GM11168 (cell line): ENCODE measurements at regions not wholly inside any gene's neighbourhood (a gene's known extent, or its start where the extent isn't known, plus 50 kb on each side); places are given as distances from the start of the nearest gene placed in this dataset.

Experiments used
- in situ Hi-C: fragments of 300-500 bp; cut with MboI; formaldehyde crosslinking; loops from one replicate; pipeline ENCODE4 v1.12.0; 2022; ENCODE audit warnings: low sequenced_read_pairs; ENCODE audit not compliant: unreplicated experiment

DNA sequence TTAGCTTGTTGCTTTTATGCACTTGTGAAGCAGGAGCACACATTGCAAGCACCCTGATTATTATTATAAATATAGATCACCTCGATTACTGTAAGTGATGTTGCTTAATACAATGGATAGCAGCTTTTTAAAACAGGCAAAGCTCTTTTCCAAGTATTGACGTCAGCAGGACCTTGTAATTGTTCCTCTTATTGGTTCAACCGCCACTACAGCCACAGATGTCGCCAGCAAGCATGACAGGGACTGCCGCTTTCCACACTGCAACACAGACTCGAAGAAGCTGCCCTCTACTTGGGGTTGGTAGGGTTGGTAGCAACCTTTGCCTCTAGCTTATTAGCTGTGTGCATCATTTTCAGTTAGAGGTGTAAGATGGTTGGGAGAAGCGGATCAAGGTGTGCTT, 167.6 kb downstream of the ZNF365 start:
- in situ Hi-C loops = no loop called here

DNA sequence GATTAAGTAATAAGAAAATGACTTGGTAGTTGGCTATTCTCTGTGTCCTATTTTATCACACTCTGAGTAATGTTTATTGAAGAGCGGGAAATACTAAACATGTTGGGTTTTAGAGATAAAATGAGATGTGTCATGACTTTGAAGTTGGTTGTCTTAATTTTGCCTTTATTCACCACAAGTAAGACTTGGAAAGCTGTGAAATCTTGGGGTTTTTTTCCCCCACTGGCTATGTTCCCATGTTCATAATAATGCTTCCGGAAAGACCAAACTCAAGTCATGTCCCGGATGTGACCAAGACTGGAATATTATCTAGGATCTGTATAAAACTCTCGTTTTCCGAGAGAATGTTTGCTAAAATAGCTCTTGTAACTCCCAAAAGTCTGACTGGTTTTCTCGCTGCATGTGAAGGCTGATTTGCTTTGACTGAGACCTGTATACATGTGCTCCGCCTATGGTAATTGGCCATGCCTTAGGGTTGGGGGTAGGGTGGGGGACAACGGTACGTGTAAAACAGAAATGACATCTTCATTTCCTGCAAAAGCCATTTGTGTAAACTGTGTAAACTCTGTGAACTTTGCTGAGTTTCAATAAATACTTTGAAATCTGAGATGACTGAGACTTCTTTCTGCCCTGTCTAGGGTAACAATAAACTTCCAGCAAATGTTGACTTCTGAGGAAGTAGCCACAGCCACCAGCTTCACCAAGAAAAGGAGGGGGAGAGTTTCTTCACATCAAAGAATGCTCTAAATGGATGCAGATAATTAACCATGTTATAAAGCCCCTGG, 169.6 kb downstream of the ZNF365 start:
- in situ Hi-C loops = no loop called here

DNA sequence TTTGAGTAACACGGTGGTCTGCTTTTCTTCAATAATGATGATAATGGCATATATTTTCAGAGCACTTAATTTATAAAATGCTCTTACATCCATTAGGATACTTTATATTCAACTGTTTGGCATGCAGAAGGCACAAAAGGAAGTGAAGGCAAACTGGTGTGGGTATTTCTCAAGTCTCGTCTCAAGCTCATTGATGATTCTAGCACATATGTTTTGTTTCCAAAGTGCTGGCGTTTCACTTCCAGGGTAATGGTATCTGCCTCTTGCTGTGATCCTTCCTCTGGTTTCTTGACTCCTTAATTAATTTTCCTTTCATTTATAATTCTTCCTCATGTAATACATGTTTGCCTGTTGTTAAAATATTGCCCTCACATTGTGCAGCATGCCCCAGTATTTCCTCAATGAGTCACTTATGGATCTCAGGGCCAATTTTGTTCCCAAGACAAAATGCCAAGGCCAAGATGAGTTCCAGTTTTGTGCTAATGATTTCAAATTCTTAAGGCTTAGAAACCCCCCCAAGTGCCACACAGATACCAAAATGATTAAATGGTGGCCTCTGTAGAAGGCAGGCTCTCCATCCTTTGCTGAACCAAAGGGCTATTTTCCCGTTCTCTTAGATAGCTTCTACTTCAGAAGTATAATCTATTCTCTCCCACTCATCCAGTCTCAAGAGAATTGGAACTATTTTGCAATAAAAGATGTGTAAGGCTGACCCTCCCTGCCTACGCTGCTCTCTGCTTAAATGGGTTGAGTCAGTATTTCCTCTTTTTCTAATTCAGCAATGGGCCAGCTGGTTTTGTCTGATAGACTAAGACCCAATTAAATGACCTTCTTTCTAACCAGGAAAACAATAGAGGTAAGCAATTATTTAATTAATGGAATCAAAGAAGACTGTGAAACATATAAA, 171.2 kb downstream of the ZNF365 start:
- in situ Hi-C loops = no loop called here

DNA sequence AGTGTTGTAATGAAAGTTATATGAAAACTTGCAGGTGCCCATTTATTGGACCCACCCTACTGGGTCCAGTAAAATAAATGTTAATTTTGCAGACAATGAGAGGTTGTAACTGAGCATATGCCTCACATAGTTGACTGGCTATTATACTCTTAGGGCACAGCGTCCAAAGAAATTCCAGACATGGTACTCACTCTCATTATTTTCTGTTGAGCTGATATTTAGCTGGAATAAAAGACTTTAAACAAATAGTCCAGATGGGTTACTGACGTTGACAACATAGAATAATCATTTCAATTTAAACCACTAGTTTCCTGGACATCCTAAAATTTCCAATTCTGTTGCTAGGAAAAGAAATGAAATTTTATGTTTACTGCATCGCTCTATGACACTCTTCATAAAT, 174.5 kb downstream of the ZNF365 start:
- in situ Hi-C loops = no loop called here

DNA sequence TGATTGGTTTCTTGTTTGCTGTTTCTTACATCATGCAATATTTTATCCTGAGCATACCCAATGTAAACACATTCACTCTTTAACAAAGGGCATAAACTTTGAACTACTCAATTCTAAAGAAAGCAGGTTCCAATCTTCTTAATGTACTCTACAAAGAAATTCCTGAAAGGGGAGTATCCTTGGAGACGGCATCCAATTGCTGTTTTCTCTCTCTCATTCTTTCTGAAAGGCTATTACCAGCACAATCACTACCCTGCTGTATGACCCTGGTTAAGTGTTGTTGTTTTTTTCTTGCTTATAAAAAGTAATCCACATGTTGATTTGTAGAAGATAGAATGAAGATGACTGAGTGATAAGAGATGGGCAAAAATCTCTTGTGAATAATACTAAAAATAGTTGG, 176.0 kb downstream of the ZNF365 start:
- in situ Hi-C loops = no loop called here

DNA sequence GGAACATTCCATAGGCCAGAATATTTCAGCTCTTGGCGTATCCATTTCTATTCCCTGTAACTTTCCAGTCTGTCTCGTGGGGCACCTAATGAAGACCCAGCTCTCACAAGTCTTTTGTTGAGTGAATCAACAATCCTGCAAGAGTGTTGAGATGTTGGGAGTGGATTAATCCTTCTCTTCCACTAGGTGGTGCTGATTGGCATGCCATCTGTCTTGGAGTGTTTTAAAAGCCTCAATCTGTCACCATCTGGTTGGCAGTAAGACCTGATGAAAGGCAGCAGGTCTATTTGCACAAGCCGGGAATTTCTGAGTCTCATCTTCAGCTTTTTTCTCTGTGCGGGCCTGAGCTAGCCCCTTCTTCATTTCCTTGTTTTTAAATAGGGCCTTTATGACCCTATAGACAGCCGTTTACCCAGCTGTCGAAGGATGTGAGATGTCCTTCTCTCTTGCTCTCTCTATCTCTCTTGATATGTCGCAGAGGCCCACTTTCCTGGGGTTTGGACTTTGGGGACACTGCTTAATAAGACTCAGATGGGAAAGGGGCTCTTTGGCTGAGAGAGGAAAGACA, 180.5 kb downstream of the ZNF365 start:
- in situ Hi-C loops = no loop called here

DNA sequence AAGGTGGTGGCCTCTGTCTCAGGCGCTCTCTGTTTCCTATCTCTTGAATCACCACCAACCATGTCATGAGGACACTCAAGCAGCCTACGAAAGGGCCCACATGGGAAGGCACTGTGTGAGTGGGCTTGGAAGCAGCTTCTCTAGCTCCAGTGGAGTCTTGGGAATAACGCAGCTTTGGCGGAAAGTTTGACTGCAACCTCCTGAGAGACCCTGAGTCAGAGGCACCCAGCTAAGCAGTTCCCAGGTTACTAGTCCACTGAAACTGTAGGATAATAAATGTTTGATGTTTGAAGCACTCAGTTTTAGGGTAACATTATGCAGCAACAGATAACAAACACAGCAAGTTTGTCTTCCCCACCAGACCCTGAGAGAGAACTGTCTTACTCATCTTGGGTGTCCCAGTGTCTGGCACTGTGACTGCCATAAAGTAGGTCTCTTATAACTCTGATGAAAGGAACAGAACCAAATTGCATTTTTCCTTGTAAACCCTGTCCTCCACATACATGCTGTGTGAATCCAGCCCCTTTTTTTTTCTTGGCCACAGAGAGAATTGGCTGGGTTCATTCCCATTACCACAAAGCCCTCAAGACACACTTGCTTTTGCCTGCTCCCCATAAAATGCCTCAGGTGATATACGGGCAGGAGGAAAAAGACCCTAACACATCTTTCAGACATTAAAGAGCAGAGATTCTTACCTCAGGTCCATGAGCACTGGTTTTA, 185.5 kb downstream of the ZNF365 start:
- in situ Hi-C loops = no loop called here

DNA sequence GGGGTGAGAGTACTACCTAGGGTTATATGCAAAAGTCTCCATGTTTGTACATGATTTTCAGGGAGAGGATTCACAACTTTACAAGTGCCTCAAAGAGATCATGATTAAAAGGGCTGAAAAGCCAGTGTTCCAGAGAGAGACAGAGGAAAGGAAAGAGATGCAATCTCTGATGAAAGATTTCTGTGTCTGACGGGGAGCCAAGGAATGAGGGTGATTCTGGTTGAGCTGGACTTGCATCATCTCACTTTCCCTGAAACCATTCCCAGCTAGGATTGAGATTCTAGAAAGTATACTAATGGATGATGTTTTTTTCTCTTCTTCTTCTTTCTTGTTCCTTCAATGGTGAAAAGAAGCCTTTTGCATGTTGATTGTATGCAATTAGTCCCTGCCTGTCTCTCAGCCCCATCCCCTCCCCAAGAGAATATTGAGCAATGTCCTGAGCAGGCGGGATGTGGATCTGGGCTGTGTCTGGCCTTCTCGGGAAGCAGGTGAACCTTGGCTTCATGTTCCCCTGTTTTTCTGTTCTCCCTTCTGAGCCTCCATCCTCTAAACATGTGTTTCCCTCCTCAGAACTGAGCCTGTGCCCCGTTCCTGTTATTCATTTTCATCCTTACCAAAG, 186.1 kb downstream of the ZNF365 start:
- in situ Hi-C loops = no loop called here

DNA sequence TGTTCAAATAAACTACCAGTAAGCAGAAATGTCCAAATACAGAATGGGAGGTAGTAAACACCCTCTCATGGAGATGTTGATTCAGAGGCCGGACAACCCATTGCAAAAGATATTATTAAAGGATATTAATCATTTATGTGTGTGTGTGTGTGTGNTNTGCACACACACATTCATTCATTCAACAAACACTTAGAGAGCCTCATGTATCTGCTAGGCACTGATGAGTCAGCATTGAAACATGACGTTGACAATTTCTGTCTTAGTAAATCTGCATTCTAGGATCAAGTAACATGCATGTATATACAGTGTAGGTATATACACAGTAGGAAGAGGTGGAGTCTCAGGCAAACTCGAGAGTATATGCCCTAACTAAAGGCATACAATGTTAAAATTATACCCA, 187.0 kb downstream of the ZNF365 start:
- in situ Hi-C loops = no loop called here

DNA sequence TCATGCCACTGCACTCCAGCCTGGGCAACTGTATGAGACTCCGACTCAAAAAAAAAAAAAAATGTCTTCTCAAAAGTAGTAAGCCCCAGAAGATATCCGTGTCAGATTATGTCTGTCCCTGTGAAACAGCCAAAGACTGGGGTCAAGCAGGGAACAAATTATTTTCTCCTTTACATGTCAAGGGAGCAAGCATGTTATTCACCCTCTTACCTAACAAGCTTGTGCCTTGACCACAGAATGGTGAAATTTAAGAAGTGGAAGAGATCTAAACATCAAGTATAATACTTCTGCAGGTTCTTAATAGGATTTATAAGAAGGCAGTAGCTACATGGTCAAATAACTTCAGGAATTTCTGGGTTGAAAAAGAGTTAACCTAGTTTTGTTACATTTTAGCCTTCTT, 187.9 kb downstream of the ZNF365 start:
- in situ Hi-C loops = no loop called here

DNA sequence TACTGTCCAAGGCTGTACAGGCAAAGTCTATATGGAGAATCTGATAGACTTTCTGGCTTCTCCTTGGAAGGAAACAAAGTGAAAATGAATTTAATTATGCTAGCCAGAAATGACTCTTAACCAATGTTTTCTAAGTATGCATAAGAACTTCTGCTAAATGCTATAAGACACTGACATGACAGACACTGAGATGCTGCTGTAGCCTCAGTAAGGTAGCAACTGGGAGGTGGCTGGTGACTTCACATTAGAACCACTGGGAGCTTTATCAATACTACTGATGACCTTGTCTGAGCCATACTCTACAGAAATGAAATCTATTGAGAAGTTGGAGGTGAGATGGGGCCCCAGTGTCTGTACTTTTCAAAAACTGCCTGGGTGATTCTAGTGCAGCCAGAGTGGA, 188.6 kb downstream of the ZNF365 start:
- in situ Hi-C loops = no loop called here

DNA sequence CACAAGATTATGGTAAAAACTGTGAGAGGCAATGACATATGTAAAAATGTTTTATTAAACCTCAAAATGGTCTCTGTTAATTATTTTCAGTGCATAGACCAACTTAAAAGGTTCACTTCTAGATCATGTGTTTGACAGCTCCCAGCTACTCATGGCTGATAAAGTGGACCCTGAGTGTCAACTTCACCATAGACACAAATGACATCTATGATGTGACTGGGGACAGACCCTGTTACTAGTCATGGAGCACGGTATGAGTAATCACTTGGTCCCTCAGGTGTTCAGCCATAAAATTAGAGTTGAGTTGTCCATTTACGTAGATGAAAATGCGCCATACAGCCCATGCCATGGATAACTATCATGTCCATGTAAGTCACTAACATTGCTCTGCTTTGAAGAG, 199.8 kb downstream of the ZNF365 start:
- in situ Hi-C loops = no loop called here

DNA sequence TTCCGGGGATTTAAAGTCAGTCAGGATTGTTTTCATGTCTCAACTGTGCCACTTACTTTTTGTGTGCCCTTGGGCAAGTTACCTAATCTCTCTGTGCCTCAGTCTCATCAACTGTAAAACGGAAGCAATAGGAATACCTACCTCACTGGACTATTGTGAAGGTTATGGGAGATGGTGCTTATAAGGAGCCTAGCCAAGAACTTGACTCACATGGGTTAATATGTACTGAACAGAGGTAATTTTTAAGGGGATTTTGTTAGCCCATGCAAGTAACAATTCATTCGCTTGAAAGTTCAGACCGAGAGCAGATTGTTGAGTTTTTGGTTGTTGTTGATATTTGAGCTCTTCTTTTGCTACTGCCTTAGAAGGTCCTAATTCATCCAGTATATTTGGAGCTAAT, 202.9 kb downstream of the ZNF365 start:
- in situ Hi-C loops = no loop called here

DNA sequence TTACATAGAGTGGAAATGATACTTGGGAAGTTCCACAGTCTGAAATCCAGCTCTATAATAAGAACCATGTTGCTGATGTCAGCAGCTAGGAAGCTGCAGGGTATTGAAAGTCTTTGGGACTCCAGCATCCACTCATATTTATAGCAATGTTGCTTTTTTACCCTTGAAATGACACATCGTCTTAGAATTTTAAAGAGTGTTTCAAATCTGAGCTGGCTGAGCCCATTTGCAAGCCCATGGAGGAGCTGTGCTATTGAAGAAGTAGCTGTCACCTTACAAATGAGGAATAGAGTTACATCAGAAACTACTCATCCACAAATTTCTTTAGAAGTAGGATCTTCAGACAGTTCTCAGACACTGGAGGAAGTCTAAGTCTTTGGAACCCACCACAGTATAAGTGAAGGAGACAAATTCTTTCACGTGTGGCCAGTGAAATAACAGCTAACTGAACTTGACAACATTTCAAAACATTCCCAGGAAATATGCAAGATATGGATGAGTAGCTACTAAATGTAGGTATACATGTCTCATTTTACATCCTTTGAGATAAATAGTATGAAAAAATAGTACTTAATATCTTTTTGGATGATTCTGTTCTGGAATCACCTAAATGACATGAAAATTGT, 203.6 kb downstream of the ZNF365 start:
- in situ Hi-C loops = no loop called here

DNA sequence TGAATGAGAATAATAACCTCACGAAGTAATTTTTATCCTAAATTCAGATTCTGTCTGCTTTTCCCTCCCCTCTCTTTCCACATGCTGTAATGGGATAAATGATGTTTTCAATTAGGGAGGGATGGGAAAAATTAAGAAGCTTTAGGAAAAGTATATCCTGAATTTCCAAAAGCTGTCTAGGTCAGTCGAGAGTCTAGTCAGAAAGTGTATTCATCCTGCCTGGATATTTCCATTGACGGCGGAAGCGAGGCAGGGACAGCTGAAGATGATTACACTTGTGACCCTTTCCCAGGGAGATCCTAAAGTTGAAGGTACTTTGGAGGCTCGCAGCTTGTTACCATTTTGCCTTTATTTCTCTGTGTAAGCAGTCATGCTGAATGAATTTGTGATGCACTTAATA, 204.1 kb downstream of the ZNF365 start:
- in situ Hi-C loops = no loop called here

DNA sequence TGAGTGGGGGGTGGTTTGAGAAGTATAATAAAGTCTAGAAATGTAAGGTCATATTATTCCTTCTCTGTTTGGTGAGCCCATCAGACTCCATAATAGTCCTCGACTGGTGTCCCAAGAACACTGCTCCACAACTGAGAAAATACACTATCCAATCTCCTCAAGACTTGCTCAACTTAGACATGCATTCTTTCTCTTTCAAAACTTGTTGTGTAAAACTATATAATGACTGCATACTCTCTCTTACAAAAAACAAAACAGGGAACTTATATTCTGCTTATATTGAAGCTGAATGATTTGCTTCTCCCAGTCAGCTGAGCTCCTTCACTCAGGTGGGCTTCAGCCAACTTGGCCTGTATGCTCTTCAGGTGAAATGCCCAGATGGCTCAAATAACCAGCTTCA, 204.7 kb downstream of the ZNF365 start:
- in situ Hi-C loops = no loop called here

DNA sequence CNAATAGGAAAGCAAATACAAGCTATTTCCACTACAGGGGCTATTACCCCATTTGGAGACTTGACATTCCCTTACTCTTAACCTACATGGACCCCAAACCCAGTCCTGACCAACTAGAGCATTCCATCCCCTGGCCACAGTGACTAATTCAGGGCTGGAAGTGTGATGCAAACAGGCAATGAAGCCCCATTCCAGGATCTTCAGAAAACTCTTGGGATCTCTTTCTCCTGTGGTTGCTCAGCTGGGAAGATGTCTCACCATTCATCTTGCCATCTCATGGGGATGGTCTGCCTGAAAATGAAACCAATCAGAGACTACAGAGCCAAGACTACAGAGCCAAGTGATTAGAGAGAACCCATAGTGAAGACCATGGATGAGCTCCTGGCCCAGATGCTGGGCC, 206.2 kb downstream of the ZNF365 start:
- in situ Hi-C loops = no loop called here

DNA sequence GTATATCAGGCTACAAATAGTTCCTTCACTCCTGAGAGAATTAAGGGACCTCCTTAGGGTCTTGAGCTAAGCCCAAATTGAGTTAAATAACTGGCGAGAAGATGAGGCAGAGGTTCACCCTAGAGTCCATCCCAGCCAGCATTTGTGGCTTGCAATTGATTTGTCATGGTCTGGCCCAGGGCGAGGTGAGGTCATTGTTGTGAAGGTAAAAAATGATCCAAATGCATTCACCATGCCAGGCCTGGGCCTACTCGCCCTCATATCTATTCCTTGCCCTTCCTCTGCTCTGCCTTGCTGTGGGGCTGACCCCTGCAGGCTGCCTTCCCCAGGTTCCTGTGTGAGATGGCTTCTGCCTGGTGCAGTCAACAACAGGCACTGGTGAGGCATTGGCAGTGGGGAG, 207.2 kb downstream of the ZNF365 start:
- in situ Hi-C loops = no loop called here

DNA sequence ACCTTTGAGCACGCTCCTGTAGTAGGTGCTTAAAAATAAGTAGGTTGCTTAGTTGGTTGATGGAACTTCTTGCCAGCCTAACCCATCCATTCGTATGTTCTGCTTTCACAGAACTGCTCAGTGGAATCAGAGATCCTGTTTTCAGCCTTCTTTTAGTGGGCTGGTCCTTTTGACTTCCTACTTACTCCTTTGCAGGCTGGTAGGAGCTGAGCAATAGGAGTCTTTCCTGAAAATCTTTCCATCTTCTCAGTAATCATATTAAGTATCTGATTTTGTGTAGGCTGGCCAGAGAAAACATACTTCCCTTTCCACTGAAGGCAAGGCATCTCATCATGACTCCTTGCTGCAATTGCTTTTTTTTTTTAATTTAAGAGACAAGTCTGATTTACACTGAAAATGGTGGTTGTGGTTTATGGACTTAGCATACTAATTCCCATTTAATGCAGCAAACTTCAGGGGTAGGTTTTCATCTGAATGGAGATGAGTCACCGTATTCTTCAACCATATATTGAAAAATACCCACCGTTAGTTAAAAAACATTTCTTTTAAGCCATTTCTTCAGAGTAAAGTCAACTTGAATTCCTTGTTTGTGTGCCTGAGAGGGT, 208.0 kb downstream of the ZNF365 start:
- in situ Hi-C loops = no loop called here
